ENCODE measurements at regions not wholly inside any gene's neighbourhood (a gene's known extent, or its start where the extent isn't known, plus 50 kb on each side); places are given as distances from the start of the nearest gene placed in this dataset.
"Not testable (repeated sequence)": the region's sequence is repeated elsewhere in the genome, so short reads cannot be mapped to it uniquely, and the experiment has no call there.

DNA sequence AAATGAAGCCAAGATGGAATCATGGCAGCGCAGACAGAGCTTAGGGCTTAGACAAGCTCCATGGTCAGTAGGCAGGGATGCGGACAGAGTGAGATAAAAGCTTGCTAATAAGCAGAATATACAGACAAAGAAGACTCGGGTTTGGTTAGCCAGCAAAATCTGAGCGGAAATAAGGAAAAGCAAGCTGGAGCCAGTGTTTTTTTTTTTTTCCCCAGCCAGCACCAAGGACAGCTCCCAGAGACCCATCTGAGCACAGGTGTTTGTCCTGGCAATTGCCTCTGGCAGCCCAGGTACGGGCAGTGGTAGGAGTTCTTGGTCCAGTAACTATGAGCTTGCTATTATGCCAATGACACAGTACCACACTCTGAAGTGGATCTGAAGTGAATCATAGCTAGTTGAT is 187.6 kb downstream of the ADCYAP1 start:
- H3K4me3 ChIP-seq (ENCODE audit: low read depth, low read length): no peak overlapping the region
- no peak for TF ChIP-seq CTCF (IDR thresholded peaks at IDR 0.05; ENCODE audit: low read depth, low read length, missing control alignments)
- no peak for DNase-seq (ENCODE audit: low read depth)

GRCh38 chr18:1094409-1094808 is 189.7 kb downstream of the ADCYAP1 start:
- DNase-seq (ENCODE audit: low read depth): no peak
- H3K4me3 ChIP-seq (ENCODE audit: low read depth, low read length): no peak overlapping the region
- no peak for TF ChIP-seq CTCF (IDR thresholded peaks at IDR 0.05; ENCODE audit: low read depth, low read length, missing control alignments)

DNA sequence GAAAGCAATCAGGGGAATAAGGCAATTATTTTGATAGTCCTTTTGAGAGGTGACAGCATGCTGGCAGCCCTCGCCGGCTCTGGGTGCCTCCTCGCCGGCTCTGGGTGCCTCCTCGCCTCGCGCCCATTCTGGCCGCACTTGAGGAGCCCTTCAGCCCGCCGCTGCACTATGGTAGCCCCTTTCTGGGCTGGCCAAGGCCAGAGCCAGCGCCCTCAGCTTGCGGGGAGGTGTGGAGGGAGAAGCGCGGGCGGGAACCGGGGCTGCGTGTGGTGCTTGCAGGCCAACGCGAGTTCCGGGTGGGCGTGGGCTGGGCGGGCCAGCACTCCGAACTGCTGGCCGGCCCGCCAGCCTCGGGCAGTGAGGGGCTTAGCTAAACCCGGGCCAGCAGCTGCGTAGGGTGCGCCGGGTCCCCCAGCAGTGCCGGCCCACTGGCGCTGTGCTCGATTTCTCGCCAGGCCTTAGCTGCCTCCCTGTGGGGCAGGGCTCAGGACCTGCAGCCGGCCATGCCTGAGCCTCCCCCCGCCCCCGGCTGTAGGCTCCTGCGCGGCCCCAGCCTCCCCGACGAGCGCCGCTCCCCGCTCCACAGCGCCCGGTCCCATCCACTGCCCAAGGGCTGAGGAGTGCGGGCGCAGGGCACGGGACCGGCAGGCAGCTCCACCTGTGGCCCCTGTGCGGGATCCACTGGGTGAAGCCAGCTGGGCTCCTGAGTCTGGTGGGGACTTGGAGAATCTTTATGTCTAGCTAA is 193.5 kb downstream of the ADCYAP1 start:
- not testable (repeated sequence) for H3K4me3 ChIP-seq (ENCODE audit: low read depth, low read length); DNase-seq (ENCODE audit: low read depth)

DNA sequence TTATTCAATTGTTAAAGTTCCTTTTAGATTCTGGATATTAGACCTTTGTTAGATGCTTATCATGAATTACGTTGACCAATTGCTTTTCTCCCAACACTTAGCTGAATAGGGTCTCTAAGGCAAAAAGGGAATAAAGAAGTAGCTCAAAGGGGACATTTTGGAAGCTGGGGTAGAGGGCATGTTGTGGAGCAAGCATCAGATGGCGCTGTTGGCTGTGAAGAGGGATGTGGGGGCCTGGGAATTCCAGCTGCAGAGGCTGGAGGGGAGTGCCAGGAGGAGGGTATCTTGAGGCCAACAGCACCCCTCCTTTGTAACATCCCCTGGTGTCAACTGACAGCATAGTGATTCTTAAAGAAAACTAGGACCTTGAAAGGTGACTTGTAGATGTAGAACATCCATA is 198.2 kb downstream of the ADCYAP1 start:
- DNase-seq (ENCODE audit: low read depth): no peak
- no peak overlapping the region for H3K4me3 ChIP-seq (ENCODE audit: low read depth, low read length)
- TF ChIP-seq CTCF (IDR thresholded peaks at IDR 0.05; ENCODE audit: low read depth, low read length, missing control alignments): no peak

DNA sequence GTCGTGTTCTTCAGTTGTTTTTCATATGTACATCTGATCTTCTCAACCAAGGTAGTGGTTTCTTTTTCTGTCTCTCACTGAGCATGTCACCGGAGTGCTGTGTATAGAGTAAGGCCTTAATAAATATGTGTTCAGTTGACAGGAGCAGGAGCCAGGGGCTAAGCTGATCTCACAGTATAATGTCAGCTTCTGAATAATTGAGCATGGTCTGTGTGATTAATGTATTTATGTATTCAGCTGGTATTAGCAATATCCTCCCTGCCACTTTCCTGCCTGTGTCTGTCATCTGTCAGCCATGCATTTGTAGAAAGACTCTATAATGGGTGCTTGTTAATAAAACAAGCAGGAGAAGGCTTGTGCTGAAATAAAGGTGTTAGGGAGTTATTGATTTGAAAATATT is 198.9 kb downstream of the ADCYAP1 start:
- no peak for TF ChIP-seq CTCF (IDR thresholded peaks at IDR 0.05; ENCODE audit: low read depth, low read length, missing control alignments)
- no peak for DNase-seq (ENCODE audit: low read depth)
- no peak overlapping the region for H3K4me3 ChIP-seq (ENCODE audit: low read depth, low read length)

DNA sequence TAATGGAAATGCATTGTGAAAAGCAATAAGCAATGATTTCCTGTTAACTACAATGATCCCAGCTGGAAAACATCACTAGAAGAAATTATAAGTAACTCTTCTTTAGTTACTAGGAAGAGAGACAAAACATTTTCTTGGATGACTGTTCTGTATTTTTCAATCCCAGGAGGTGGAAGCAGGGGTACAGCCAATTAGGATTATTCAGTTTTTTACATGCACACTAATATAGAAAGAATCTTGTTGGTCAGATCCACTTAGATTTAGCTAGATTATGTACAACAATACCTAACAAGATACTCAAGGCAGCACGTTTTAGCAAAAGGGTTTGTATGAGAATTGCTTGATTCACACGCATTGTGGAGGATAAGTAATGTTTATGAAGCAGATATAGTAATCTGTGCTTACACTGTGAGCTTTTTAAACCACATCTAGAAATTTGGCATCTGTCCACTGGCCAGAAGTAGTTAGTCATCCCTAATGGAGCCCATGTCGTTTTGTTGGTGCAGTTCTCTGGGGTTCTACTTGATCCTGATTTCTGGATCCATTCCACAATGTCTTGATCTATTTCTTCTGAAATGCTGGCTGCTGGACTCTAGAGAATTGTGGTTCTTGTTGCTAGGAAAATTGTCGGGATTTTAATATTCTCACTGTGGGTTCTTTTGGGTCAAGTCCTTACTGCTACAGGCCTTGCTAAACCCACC is 199.7 kb downstream of the ADCYAP1 start:
- DNase-seq (ENCODE audit: low read depth): no peak
- TF ChIP-seq CTCF (IDR thresholded peaks at IDR 0.05; ENCODE audit: low read depth, low read length, missing control alignments): no peak
- no peak overlapping the region for H3K4me3 ChIP-seq (ENCODE audit: low read depth, low read length)

DNA sequence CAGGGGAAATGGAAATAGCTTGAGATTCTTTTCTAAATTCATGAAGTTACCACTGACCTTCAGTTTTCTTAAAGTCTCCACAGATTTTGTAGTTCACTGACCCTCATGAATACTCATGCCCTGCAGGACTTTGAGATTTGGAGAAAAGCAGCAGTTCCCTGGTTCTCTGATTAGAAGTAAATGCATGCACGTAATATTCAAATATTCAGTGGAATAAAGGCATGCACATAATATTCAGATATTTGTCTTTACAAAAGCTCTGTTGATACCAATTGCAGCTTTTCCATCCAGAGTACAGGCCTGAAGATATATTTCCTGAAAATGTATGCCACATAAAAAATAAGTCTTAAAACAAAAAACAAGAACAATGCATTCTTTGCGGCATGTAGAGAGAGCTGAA is 219.8 kb downstream of the ADCYAP1 start:
- H3K4me3 ChIP-seq (ENCODE audit: low read depth, low read length): no peak overlapping the region
- no peak for TF ChIP-seq CTCF (IDR thresholded peaks at IDR 0.05; ENCODE audit: low read depth, low read length, missing control alignments)
- DNase-seq (ENCODE audit: low read depth): no peak

Data from GM12864 (cell line).